ENCODE measurements at regions not wholly inside any gene's neighbourhood (a gene's known extent, or its start where the extent isn't known, plus 50 kb on each side); places are given as distances from the start of the nearest gene placed in this dataset.

- DNase-seq = no peak
- 100% methylated on average over 1 of the region's 1 CpG for WGBS, 2 donors
- Histone ChIP-seq H3K4me3 (no peak overlapping the region), H3K27me3 (no peaks in the 10 kb centered on the region), H3K36me3 (no peaks in the 10 kb centered on the region), H3K4me1 (no peaks in the 10 kb centered on the region), H3K9me3 (no peaks in the 10 kb centered on the region), H3K27ac (no peak overlapping the region)
- TF ChIP-seq EP300 (IDR thresholded peaks at IDR 0.05) (no peak), POLR2AphosphoS5 (IDR thresholded peaks at IDR 0.05) (no peak), POLR2A (IDR thresholded peaks at IDR 0.05) (no peak)
- TF ChIP-seq, protein P1, sequence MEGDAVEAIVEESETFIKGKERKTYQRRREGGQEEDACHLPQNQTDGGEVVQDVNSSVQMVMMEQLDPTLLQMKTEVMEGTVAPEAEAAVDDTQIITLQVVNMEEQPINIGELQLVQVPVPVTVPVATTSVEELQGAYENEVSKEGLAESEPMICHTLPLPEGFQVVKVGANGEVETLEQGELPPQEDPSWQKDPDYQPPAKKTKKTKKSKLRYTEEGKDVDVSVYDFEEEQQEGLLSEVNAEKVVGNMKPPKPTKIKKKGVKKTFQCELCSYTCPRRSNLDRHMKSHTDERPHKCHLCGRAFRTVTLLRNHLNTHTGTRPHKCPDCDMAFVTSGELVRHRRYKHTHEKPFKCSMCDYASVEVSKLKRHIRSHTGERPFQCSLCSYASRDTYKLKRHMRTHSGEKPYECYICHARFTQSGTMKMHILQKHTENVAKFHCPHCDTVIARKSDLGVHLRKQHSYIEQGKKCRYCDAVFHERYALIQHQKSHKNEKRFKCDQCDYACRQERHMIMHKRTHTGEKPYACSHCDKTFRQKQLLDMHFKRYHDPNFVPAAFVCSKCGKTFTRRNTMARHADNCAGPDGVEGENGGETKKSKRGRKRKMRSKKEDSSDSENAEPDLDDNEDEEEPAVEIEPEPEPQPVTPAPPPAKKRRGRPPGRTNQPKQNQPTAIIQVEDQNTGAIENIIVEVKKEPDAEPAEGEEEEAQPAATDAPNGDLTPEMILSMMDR (IDR thresholded peaks at IDR 0.05) = no peak
- no peak for ATAC-seq (ENCODE audit: low FRiP score in 2 of 2)
Measured at GRCh38 chr16:73219176-73219575, 171.2 kb upstream of the ZFHX3 start.

- no peak overlapping the region for H3K4me3 ChIP-seq
- TF ChIP-seq POLR2A (IDR thresholded peaks at IDR 0.05) (no peak), EP300 (IDR thresholded peaks at IDR 0.05) (no peak), POLR2AphosphoS5 (IDR thresholded peaks at IDR 0.05) (no peak)
- TF ChIP-seq, protein P1 (IDR thresholded peaks at IDR 0.05) = no peak
- no peaks in the 10 kb centered on the region for H3K9me3 ChIP-seq
- no peak overlapping the region for H3K27ac ChIP-seq
- no peaks in the 10 kb centered on the region for H3K27me3 ChIP-seq
- H3K4me1 ChIP-seq = no peaks in the 10 kb centered on the region
- ATAC-seq (ENCODE audit: low FRiP score in 2 of 2) (no peak), DNase-seq (no peak)
- H3K36me3 ChIP-seq = no peaks in the 10 kb centered on the region
- 64 to 75% methylated on average over 3 of the region's 3 CpGs for WGBS, 2 donors
Measured at GRCh38 chr16:73217654-73218053, 169.7 kb upstream of the ZFHX3 start.

DNA sequence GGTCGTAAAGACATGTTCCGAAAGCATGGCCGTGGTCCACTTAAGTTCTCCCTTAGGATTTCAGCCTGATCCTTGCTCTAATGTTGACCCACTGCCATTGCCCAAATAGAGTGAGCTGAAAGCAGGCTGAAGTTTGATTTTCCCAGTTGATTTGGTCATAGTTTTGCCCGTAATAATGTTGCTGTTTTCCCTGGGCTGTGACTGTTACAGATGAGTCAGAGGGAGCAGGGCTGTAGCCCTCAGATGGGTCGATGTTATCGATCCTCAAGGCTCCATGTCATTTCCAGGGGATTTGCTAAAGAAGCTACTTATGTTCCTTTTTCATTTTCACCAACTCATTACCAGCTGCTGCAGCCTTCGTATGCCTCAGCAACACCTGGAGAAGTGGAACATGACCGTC is 169.0 kb upstream of the ZFHX3 start:
- TF ChIP-seq, protein P1 (IDR thresholded peaks at IDR 0.05) = no peak
- TF ChIP-seq POLR2AphosphoS5 (IDR thresholded peaks at IDR 0.05) (no peak), EP300 (IDR thresholded peaks at IDR 0.05) (no peak), POLR2A (IDR thresholded peaks at IDR 0.05) (no peak)
- no peak for DNase-seq
- WGBS, 2 donors = 86 to 88% methylated on average over 8 of the region's 8 CpGs

DNA sequence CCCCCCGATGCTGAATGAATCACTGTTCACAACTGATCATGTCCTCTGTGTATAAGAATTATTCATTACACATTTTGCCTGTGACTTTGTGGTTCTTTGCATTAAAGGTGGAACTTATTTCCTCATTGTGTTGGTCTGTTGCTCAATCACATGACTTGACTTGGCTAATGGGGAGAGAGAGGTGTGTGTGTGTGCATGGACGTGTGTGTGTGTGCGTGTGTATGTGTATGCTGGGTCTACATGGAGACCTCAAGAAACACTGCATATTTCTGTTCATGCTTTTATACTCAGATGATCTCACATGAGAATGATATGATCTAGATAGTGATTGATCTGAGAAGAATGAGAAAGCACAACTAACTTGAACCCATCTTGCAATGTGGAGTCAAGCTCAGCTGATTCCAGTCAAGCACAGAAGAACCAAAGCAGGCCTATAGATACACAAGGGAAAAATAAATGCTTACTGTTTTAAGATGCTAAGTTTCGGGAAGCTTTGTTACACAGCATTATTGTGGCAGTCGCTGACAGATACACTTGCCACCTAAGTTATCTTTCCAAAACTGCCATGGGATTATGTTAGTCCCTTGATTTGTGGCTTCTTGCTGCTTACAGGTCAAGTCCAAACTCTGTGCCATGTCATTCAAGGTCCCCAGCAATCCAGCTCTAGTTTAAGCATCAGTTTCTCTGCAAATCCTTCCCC is 167.9 kb upstream of the ZFHX3 start:
- Histone ChIP-seq H3K4me1 (no peaks in the 10 kb centered on the region), H3K27ac (no peak overlapping the region), H3K9me3 (no peaks in the 10 kb centered on the region), H3K27me3 (no peaks in the 10 kb centered on the region), H3K36me3 (no peaks in the 10 kb centered on the region), H3K4me3 (no peak overlapping the region)
- TF ChIP-seq POLR2AphosphoS5 (IDR thresholded peaks at IDR 0.05) (no peak), EP300 (IDR thresholded peaks at IDR 0.05) (no peak), POLR2A (IDR thresholded peaks at IDR 0.05) (no peak)
- TF ChIP-seq, protein P1 (IDR thresholded peaks at IDR 0.05) = no peak
- WGBS, 2 donors = 91% methylated on average over 5 of the region's 5 CpGs
- DNase-seq (no peak), ATAC-seq (ENCODE audit: low FRiP score in 2 of 2) (no peak)

More for the DNA sequence above, 169.0 kb upstream of the ZFHX3 start:
- no peak for ATAC-seq (ENCODE audit: low FRiP score in 2 of 2)
- Histone ChIP-seq H3K27ac (no peak overlapping the region), H3K4me1 (no peaks in the 10 kb centered on the region), H3K9me3 (no peaks in the 10 kb centered on the region), H3K36me3 (no peaks in the 10 kb centered on the region), H3K4me3 (no peak overlapping the region), H3K27me3 (no peaks in the 10 kb centered on the region)

Data from upper lobe of left lung (tissue), 6 donors.